Daoy (cell line): ENCODE measurements at regions not wholly inside any gene's neighbourhood (a gene's known extent, or its start where the extent isn't known, plus 50 kb on each side); places are given as distances from the start of the nearest gene placed in this dataset.

Experiments
- DNase-seq: peaks from one replicate; pipeline ENCODE4 v3.0.0-alpha.2; 2015; ENCODE audit warnings: low read depth

GRCh38 chr13:78228211-78228610 lies 309.6 kb upstream of the EDNRB start:
- DNase-seq: no peak

GRCh38 chr13:78227709-78228108 lies 309.1 kb upstream of the EDNRB start:
- DNase-seq: no peak

GRCh38 chr13:78215458-78216108 lies 297.0 kb upstream of the EDNRB start:
- DNase-seq: no peak

- no peak for DNase-seq
Observed at GRCh38 chr13:78201411-78201810, 282.8 kb upstream of the EDNRB start.

GRCh38 chr13:78198821-78199220 lies 280.2 kb upstream of the EDNRB start:
- no peak for DNase-seq

DNA sequence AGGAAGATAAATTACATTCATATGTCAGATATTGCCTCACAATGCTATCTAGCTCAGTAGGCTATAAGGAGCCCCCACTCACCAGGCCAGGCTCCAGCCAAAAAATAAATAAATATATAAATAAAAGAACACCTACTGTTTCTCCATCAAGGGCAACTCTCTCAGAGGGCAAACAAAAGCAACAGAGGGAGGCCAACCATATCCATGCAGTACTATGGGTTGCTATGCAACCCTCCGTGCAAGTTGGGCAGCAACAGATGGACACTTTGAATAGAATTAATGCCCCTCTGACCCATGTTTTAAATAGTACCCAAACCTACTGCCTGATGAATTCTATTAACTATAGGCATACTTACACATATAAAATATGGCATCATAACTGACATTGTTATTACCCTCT lies 279.8 kb upstream of the EDNRB start:
- DNase-seq: no peak

DNA sequence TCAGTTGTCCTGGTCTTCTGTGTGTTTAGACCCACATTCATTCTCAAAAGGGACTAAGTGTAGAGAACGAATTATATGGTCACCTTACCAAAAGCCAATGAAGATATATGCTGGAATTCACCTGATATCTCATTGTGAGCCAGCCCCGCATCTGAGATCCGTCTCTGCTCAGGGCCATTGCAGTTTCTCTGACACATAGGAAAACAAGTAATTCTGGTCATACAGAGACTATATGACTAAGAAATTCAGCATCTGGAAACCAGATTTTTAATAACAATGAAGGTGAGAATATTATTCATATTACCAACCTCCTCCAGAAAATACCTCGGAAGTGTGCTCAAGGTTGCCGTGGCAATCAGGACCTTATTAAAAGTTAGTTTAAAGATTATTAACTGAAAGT lies 278.6 kb upstream of the EDNRB start:
- no peak for DNase-seq

DNA sequence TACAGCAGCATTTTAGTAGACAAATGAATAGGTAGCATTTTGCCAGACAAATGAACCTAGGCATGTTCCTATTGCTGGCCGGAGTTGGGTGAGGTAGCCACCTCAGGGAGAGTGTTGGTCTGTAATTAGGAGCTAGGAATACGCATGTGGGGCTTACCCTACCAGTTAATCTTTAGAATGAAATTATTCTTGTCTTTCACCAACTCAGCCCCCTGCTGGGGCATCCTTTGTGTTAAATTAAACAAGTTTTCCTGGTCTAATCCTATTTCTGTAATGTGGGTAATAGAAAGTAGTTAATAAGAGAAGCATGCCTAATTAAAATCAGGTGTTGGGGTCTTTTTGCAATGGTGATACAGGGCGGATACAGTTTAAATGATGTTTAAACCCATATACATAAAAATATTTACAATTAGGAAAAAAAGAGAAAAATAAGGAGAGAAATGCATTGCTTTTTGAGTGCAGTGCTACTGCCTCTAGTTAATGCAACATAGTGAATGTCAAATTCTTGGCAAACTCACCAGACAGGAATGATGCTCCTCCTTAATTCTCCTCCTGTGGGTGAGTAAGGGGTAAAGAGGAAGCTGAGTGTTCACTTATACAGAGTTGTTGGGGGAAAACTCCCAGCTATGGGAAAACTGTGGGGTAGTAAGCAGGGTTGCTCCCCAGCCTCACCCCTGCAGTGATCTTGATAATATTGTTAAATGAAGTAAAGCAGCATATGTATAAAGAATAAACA lies 276.4 kb upstream of the EDNRB start:
- peak; percentile 11 for DNase-seq

GRCh38 chr13:78193846-78194245 lies 275.2 kb upstream of the EDNRB start:
- no peak for DNase-seq

GRCh38 chr13:78192716-78193115 lies 274.1 kb upstream of the EDNRB start:
- DNase-seq: no peak

- no peak for DNase-seq
Observed at GRCh38 chr13:78190296-78190695, 271.7 kb upstream of the EDNRB start.

GRCh38 chr13:78187781-78188180 lies 269.1 kb upstream of the EDNRB start:
- DNase-seq: no peak

DNA sequence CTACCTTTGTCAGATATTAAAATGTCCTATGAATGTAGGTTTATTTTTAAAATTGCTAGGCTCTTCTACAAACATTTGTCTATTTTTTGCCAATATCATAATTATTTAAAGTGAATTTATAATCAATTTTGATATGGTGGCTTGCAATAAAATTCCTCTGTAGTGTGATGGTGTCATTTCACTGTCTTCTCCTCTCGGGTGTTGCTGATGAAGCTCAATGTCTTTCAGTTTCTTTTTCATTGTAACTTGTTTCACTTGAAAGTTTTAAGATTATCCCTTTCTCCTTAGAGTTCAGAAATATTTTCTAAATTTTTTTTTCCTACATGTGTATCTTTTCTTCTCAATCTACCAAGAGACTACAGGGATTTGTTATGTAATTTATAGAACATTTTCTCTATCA lies 267.1 kb upstream of the EDNRB start:
- DNase-seq: no peak

DNA sequence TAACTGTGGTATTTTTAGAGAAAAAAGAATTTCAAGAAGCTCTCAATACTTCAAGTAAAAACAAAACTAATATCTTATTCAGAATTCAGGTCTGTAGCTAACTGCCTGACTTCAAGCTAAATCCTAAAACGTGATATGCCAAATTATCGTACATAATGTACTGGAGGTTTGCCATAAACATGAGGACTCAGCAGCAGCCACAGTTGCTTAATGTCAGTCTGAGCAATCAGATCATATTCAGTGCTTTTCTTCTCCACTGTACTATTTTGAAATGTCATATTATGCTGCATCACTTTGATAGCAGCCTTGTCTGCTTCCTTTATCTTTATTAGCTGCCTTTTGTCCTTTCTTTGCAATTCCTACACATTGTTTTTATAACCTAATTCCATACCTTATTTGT lies 265.1 kb upstream of the EDNRB start:
- DNase-seq: no peak

- no peak for DNase-seq
Observed at GRCh38 chr13:78182813-78183212, 264.2 kb upstream of the EDNRB start.

DNA sequence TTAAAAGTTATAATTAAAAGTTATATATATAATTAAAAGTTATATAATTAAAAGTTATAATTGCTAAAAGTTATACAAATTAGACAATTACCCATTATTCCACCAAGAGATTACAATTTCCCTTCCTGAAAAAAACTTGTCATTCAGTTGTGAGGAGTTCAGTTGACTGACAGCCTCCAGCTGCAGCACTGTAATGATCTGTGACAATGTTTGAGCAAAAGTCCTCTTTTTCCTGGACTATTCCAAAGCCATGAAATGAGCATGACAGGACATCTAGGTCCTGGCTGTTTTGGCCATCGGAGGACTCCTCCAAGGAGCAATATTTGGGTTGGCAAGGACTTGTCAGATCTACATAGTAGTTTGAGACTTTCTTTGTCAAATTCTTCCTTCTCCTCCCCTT lies 258.7 kb upstream of the EDNRB start:
- no peak for DNase-seq

DNA sequence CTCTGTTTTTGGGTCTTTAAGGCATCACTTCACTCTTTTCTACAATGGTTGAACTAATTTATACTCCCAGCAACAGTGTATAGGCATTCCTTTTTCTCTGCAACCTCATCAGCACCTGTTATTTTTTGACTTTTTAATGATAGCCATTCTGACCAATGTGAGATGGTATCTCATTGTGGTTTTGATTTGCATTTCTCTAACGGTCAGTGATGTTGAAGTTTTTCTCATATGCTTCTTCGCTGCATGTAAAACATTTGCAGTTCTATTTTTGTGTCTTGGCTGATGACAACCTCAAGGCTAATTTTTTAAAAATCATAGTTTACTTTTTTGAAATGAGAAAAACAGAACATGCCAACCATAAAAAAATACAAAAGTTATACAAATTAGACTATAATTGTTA lies 258.2 kb upstream of the EDNRB start:
- DNase-seq: no peak

DNA sequence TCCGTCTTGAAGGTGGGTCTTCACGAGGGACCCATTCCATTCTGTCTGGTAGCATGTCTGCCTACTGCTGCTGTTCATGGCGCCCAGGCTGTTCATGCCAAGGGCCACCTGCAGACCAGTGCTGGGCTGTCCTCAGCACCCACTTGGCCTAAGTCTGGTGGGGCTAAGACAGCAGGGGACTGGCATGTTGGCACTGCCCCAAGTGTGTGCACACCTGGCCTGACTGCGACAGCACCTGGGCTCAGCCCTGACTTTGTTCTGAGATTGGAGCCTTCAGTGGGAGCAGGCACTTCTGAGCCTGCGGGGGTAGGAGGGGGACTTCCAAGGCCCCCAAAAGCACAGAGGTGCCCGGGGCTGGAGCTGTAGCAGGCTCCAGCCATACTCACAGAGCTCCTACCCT lies 250.8 kb upstream of the EDNRB start:
- DNase-seq: no peak

- no peak for DNase-seq
Observed at GRCh38 chr13:78168981-78169380, 250.3 kb upstream of the EDNRB start.

GRCh38 chr13:78161266-78161665 lies 242.6 kb upstream of the EDNRB start:
- no peak for DNase-seq

- DNase-seq: peak; percentile 21
Observed at GRCh38 chr13:78160793-78161192, 242.2 kb upstream of the EDNRB start.

DNA sequence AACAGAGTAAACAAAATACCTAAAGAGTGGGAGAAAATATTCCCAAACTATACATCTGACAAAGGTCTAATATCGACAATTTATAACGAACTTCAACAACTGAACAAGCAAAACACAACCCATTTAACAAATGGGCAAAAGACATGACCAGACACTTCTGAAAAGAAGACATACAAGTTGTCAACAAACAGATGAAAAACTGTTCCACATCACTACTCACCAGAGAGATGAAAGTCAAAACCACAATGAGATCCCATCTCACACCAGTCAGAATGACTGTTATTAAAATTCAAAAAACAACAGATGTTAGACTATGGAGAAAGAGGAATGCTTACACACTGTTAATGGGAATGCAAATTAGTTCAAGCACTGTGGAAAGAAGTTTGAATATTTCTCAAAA lies 233.8 kb upstream of the EDNRB start:
- no peak for DNase-seq

DNA sequence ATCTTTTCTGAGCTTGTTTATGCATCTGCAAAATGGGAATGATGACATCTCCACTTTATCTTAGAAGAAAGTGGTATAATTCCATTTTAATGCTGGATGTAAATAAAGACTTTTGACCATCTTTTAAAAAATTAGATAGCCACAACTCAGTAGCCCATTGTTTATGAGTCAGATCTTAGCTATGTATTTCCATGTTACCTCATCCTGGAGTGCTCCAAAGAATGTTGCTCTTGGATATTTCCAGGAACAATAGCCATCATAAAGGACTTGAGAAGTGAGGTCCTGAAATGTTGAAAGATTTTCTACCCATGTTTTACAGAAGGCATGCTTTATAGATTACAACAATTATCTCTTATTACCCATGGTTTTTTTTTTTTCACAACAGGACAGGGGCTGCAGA lies 229.3 kb upstream of the EDNRB start:
- peak; percentile 37 for DNase-seq

GRCh38 chr13:78145276-78145675 lies 226.6 kb upstream of the EDNRB start:
- DNase-seq: no peak
